GM12864 (cell line): ENCODE measurements at regions not wholly inside any gene's neighbourhood (a gene's known extent, or its start where the extent isn't known, plus 50 kb on each side); places are given as distances from the start of the nearest gene placed in this dataset.

Experiments used
- DNase-seq: peaks from one replicate; pipeline ENCODE4 v3.0.0-alpha.2; 2011; ENCODE audit warnings: low read depth
- H3K4me3 ChIP-seq: 2 replicates; pipeline ENCODE4 v1.5.1; 2011; ENCODE audit warnings: mild to moderate bottlenecking, low read depth, low read length, control low read depth
- TF ChIP-seq, protein P1 (sequence below): IDR thresholded peaks from 2 replicates; pipeline ENCODE4 v1.5.1; 2011; ENCODE audit warnings: low read depth, mild to moderate bottlenecking, moderate library complexity, low read length, control low read depth, inconsistent platforms; ENCODE audit errors: missing control alignments

DNA sequence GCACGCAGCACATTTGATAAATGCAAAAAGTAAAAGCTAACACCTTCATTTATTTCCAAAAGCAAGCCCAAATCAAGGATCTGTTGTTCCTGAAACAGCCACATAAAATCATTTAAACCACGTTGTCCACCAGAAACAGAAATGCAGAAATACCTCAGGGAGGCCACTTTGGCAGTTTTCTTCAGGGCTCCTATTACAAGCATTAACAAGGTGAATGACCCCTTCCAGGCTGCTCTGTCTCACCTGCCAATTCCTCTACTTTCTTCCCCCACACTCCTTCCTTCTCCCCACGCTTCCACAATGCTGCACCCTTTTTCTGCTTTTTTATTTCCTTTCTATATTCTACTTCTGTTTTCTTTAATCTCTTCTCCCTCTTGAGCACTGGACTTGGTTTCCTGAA, 55.0 kb upstream of the PTGFRN start:
- DNase-seq: no peak
- no peak overlapping the region for H3K4me3 ChIP-seq
- TF ChIP-seq, protein P1, sequence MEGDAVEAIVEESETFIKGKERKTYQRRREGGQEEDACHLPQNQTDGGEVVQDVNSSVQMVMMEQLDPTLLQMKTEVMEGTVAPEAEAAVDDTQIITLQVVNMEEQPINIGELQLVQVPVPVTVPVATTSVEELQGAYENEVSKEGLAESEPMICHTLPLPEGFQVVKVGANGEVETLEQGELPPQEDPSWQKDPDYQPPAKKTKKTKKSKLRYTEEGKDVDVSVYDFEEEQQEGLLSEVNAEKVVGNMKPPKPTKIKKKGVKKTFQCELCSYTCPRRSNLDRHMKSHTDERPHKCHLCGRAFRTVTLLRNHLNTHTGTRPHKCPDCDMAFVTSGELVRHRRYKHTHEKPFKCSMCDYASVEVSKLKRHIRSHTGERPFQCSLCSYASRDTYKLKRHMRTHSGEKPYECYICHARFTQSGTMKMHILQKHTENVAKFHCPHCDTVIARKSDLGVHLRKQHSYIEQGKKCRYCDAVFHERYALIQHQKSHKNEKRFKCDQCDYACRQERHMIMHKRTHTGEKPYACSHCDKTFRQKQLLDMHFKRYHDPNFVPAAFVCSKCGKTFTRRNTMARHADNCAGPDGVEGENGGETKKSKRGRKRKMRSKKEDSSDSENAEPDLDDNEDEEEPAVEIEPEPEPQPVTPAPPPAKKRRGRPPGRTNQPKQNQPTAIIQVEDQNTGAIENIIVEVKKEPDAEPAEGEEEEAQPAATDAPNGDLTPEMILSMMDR: no peak

DNA sequence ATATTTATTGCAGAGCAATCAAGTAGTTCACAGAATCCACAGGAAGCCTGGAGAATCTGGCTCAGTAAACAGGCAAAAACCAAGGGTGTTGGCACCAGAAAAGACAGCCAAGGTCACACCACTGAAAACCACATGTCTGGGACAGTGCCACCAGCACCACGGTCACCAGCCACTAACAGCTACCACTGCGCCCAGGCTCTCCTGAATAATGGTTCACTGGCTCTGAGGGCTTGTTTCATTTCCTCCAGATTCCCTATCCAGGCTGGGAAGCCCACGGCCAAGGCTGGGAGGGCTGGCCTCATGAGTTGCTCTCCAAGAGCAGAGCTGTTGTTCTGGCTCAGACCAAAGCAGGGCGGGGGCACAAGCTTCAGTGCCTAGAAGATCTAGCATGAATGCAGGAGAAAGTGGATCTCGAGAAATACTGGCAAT, 54.5 kb upstream of the PTGFRN start:
- H3K4me3 ChIP-seq: no peak overlapping the region
- DNase-seq: no peak
- TF ChIP-seq, protein P1: no peak

- TF ChIP-seq, protein P1: no peak
- H3K4me3 ChIP-seq: no peak overlapping the region
- DNase-seq: no peak
Measured at GRCh38 chr1:116855773-116856201, 53.9 kb upstream of the PTGFRN start.

- TF ChIP-seq, protein P1: no peak
- H3K4me3 ChIP-seq: no peak overlapping the region
- no peak for DNase-seq
Measured at GRCh38 chr1:116856312-116856711, 53.4 kb upstream of the PTGFRN start.

DNA sequence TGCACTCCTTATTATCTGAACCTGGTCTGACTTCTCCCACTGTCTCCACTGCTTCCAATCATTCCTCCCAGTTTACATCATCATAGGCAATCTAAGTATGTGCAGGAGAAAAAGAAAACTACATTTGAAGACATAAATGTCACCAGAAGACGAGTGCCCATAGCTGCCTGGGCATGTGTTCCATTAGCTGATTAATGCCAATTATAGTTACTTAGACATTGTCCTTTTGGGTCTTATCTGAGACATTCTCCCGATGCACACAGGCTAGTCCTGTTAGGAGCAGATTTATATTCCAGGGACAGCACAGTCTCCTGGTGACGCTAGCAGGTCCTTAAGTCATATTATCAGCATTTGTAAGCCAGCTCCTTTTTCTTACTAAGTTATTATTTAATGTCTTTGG, 52.6 kb upstream of the PTGFRN start:
- TF ChIP-seq, protein P1: no peak
- no peak for DNase-seq

More for the DNA sequence above, 52.6 kb upstream of the PTGFRN start:
- H3K4me3 ChIP-seq: no peak overlapping the region
